HG03460 (cell line): ENCODE measurements at regions not wholly inside any gene's neighbourhood (a gene's known extent, or its start where the extent isn't known, plus 50 kb on each side); places are given as distances from the start of the nearest gene placed in this dataset.

ENCODE experiments used
- ATAC-seq: cut with Tn5 transposase; IDR thresholded peaks from one replicate; pipeline ENCODE4 v1.9.1; 2021; ENCODE audit not compliant: unreplicated experiment

DNA sequence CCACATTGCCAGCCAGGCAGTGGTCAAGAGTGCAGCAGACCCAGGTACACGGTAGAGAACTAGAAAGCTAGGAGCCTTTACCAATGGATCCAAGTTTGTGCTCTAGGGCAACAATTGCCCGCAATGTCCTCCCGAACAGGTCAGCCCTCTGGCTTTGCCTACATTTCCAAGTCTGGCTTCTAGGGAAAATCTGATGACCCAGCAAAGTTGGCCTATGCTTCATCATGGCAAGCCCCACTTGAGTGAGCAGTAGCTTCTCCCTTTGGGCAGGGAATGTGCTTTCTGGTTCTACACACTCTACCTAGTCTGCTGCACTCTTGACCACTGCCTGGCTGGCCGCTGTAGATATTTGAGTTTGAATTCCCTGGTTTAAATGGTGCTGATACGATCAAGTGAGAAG, 361.6 kb upstream of the NR2F2 start:
- ATAC-seq: no peak

DNA sequence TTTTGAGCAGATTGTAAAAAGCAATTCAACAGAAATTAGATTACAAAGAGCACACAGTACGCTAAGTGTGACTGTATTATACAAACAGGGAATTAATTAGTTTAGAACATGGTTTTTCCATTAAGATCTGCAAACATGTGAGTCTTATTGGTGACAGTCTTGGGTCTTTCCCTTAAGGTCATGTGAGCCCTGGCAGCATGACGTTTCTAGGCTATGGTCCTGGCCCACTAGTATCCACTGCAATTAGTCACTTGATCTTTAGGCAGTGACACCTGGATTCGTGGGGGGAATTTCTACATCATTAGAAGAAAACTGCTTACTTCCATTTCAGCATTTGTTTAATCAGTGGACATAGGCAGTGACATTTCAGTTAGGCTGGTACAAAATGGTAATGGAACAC, 360.2 kb upstream of the NR2F2 start:
- no peak for ATAC-seq

DNA sequence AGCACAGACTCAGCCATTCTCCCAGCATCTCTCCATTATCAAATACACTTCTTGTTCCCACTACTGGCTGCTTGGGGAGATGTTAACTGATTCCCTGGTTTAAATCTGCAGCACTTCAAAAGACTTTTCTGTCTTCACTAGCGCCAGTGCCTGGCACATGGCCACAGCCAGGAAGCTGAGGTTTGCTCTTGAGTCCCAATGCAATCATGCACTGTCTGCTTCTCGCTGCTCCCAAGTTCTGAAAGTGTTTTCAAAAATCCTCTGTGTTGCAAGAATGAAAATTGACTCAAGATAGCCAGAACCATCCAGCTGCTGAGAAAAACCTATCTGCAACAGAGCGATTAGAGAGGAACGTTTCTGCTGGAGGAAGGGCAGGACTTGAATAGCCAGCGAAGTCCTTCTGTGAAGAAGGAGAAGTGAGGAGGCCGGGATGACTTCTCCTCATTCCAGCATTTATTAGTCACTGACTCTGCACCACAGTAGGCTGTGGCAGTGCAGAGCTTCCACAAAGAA, 358.4 kb upstream of the NR2F2 start:
- ATAC-seq: no peak

DNA sequence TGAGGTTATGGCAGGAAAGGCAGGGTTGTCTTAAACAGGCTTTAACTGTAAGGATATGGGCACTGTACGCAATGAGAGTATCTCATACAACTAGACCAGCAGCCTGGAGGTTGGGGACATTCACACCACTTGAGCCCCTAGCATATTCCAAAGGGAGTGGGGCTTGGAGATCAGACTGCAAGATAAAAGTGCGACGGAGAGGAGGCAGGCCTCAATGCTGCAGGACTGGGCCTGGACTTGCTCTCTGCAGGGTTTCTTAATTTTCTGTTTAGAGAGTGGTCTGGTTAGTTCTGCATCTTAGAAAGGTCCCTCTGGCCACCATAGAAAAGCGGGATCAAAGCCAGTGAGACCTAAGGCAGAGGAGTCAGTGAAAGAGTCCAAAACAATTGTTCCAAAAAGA, 357.7 kb upstream of the NR2F2 start:
- no peak for ATAC-seq

DNA sequence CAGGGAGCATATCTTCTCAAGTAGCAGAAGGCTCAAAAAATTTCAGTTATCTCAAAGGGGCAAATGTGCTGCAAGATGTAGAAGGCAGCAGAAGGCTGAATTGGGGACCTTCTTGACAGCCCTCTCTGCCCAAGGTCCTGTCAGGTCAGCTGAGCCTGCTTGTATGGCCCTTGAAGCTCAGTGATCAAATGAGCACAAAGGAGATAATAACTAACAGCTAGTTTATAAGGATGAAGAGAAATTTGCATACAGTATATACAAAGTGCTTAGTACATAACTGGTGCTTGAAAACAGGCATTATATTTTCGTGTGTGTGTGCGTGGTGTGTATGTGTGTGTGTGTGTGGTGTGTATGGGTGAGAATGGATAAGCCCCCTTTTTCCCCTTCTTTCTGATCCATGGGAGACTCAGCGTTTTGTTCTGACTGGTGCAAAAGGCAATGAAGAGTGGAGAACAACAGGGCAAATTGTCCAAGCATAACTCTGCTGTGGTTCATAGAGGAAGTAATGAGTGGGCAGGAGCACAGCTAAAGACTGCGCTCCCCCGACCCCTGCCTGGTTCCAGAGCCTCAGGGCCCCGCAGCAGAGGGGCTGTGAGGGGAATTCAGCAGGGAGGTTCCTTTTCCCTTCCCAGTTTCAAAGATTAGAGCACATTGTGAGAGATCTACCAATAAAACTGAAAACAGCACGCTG, 356.8 kb upstream of the NR2F2 start:
- peak; percentile 79 for ATAC-seq

- peak; percentile 46 for ATAC-seq
These were observed 355.3 kb upstream of the NR2F2 start for GRCh38 chr15:95975212-95975611.

DNA sequence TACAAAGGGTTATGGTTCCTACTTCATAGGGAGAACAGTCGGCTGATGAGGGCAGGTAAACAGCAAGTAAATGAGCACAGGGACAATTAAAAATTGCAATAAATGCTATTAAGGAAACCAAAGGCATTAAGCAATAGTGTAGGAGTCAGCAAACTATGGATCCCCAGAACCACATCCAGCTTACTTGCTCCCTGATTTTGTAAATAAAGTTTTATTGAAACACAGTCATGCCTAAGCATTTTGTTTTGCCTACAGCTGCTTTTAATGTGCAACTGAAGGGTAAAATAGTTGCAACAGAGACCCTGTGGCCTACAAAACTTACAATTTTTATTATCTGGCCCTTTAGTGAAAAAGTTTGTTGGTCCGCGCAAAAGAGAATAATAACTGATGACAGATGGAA, 351.2 kb upstream of the NR2F2 start:
- ATAC-seq: no peak

- no peak for ATAC-seq
These were observed 349.3 kb upstream of the NR2F2 start for GRCh38 chr15:95981209-95981608.

DNA sequence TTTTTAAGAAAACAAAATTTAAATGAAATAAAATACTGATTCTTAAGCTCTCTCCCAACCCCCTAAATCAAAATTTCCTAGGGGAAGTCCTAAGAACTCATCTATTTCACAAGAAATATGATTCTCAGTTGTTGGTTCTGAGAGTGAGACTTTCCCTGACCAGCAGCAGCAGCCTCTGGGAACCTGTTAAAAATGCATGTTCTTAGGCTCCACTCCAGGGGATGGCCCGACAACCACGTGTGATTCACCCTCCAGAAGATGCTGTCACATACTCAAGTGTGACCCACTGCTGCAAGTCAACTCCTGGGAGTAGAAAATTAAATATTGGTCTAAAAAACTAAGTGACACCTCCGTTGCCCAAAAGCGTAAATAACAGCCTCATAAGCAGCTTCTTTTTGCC, 343.2 kb upstream of the NR2F2 start:
- no peak for ATAC-seq

DNA sequence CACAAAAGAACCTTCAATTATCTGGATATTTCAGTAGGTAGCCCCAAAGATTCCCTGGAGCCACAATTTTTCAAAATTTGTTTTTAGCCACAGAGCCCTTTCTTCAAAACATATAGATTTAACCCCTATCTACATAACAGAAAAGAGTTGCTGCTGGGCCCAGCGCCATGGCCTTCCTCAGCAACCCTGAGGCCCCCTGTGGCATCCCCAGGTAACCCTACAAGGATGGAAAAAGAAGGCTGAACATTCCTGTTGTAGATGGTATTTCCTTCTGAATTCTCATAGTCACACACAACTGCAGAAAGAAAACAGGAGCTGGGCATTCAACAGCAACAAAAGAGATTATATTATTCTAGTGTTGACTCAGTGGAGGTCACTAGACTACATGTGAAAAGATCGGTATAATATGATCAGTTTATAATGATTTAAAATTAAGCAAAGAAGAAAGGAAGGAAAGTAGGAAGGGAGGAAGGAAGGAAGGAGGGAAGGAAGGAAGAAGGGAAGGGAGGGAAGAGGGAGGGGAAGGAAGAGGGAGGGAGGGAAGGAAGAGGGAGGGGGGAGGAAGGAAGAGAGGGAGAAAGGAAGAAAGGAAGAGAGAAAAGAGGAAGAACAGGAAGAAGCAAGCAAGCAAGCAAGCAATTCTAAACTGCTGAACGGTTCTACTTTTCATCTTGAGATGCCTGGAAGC, 342.5 kb upstream of the NR2F2 start:
- no peak for ATAC-seq

DNA sequence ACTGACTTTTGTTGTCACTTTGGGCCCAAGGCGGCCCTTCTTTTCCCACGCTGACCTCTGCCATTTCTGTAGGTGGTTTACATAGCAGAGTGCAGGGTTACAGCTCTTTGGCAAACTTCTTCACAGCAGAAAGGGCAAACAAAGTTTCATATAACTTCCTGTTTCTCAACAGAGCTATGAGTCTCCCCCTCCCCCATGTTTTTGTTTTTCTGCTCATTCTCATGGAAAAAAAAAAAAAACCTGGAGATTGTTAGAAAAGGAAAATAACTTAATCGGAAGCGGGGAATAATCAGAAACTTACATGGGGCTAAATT, 342.0 kb upstream of the NR2F2 start:
- no peak for ATAC-seq

GRCh38 chr15:95989392-95989791, 341.1 kb upstream of the NR2F2 start:
- ATAC-seq: no peak

- ATAC-seq: peak; percentile 43
These were observed 339.7 kb upstream of the NR2F2 start for GRCh38 chr15:95990833-95991232.

- ATAC-seq: no peak
These were observed 336.1 kb upstream of the NR2F2 start for GRCh38 chr15:95994418-95994817.

GRCh38 chr15:95995375-95996168, 334.9 kb upstream of the NR2F2 start:
- ATAC-seq: no peak

- peak; percentile 63 for ATAC-seq
These were observed 334.0 kb upstream of the NR2F2 start for GRCh38 chr15:95996494-95996893.

GRCh38 chr15:95998935-95999334, 331.6 kb upstream of the NR2F2 start:
- ATAC-seq: no peak

GRCh38 chr15:96002890-96003859, 327.3 kb upstream of the NR2F2 start:
- ATAC-seq: no peak

GRCh38 chr15:96005906-96006305, 324.6 kb upstream of the NR2F2 start:
- no peak for ATAC-seq

DNA sequence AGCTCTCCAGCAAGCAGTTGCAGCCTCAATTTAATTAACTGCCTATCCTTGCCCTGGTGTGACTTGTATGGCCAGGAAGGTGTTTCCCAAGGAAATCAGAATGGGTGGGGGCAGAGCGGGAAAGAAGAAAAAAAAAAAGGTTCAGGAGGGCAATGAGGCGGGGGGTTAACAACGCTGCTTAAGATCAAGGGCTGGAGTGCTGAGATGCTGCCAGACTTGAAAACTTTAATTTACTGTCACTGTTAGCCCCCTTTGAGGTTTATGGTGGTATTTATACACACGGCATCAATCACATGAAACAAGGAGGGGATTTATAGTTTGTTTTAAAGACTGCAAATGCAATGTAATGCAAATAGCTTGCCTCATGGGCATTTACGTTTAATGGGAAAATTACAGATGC, 319.4 kb upstream of the NR2F2 start:
- no peak for ATAC-seq

- no peak for ATAC-seq
These were observed 315.6 kb upstream of the NR2F2 start for GRCh38 chr15:96014939-96015338.
